Adrenal gland (tissue), 5 donors: ENCODE measurements at regions not wholly inside any gene's neighbourhood (a gene's known extent, or its start where the extent isn't known, plus 50 kb on each side); places are given as distances from the start of the nearest gene placed in this dataset.

ENCODE experiments used
- POLR2A ChIP-seq, 2 donors: fragments of 450-650 bp; IDR thresholded peaks; one replicate each; pipeline ENCODE4 v1.6.1; 2017; ENCODE audit warnings: antibody characterized with exemption in 2 of 2, mild to moderate bottlenecking in 2 of 2, moderate library complexity in 1 of 2
- TF ChIP-seq, protein P1 (sequence below), 6 experiments: fragments of 450-650 bp in 4 of 6; fragments of 200-600 bp in 2 of 6; sonication (generic) in 1 of 6; IDR thresholded peaks; 1 replicate in 5 of 6; 2 replicates in 1 of 6; pipeline versions ENCODE4 v1.5.1 to v1.8.0; 2016 to 2021; ENCODE audit warnings: antibody characterized with exemption in 6 of 6, mild to moderate bottlenecking in 2 of 6, moderate library complexity in 1 of 6
- donor health status: DM: no; HTN: no; CAD: no.

DNA sequence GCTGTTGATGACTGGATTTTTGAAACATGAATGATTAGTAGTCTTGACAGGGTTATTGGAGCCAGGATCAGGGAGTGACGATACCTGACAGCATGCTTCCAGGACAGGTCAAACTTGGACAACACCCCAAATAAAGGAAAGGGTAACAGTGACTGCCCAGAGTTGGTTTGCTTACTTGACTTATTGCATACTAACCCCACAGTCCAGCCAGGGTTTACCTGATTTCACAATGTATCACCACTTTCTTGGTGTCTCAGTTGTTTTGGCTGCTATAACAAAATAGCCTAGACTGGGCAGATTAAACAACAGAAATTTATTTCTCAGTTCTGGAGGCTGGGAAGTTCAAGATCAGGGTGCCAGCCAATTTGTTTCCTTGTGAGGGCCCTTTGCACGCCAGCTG, 301.0 kb upstream of the VLDLR start:
- TF ChIP-seq, protein P1, sequence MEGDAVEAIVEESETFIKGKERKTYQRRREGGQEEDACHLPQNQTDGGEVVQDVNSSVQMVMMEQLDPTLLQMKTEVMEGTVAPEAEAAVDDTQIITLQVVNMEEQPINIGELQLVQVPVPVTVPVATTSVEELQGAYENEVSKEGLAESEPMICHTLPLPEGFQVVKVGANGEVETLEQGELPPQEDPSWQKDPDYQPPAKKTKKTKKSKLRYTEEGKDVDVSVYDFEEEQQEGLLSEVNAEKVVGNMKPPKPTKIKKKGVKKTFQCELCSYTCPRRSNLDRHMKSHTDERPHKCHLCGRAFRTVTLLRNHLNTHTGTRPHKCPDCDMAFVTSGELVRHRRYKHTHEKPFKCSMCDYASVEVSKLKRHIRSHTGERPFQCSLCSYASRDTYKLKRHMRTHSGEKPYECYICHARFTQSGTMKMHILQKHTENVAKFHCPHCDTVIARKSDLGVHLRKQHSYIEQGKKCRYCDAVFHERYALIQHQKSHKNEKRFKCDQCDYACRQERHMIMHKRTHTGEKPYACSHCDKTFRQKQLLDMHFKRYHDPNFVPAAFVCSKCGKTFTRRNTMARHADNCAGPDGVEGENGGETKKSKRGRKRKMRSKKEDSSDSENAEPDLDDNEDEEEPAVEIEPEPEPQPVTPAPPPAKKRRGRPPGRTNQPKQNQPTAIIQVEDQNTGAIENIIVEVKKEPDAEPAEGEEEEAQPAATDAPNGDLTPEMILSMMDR (IDR thresholded peaks at IDR 0.05) = no peak
- no peak for TF ChIP-seq POLR2A (IDR thresholded peaks at IDR 0.05)
